Left hindlimb (tissue), 1 donor: ENCODE measurements at regions not wholly inside any gene's neighbourhood (a gene's known extent, or its start where the extent isn't known, plus 50 kb on each side); places are given as distances from the start of the nearest gene placed in this dataset.
"Not testable (repeated sequence)": the region's sequence is repeated elsewhere in the genome, so short reads cannot be mapped to it uniquely, and the experiment has no call there.

Source experiments
- DNase-seq: peaks from one replicate; pipeline ENCODE4 v3.0.0-alpha.2; 2018

DNA sequence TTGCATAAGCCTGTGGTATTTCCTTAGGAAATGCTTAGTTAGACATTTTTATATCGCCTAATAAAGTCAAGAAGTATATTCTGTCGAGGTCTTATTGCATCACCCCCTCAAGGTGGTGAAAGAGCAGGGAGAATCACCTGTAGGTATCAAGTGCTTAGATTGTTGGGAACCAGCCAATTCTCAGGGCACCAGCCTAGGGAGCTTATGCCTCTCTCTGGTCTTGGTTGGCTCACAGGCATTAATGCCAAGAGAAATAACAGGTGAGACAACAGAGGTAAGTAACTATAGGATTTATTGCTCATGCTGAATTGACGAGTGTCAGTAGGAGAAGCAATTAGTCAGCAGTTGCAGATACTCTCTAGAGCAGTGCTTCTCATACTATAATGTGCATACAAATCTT, 663.3 kb upstream of the ZNF804A start:
- no peak for DNase-seq

DNA sequence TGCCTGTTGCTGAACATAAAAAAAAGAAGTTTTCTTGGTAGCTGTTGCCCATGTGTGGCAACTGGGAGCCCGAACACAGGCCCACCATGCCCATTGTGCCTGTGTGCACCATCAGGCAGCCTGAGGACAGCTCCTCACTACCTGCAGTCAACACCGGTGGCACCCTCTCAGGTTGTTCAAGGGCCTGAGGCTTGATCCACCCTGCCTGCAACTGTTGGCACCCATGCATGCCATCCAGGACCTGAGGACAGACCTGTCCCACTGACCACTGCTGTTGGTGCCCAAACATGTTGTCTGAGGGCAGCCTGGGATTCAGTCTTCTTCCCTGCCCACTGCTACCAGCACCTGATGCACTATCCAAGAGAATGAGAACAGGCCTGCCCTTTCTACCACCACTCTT, 661.1 kb upstream of the ZNF804A start:
- no peak for DNase-seq

DNA sequence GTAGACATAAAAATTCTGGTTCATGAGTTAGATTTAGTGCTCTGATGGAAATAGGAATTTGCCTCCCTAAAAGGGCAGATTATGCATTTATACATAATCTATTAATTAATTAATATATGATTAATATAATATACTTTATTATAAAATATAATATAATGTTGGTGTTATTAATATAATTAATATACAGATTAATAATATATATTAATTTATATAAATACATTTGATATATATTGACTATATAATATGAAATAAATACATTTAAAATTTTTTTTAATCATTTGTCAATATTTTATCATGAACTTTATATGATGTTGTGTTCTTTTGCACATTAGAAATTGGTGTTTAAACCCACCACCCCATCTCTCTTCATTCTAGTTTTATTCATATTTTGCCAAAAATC, 652.1 kb upstream of the ZNF804A start:
- no peak for DNase-seq

DNA sequence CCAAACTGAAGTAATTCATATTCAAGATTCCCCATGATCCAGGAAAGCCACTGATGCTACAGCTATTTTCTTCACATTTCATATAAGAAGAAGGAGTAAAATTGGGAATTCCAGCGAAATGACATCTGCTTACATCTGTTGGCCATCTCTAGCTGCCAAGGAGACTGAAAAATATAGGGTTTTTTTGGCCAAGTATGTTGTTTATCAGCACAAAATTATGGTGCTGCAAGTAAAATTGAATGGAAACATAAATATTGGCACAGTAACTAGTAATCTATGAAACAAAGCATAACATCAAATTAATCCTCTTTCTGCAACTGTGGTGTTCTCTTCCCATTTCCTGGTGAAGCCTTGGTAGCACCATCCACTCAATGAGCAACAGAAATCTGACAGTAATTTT, 649.5 kb upstream of the ZNF804A start:
- no peak for DNase-seq

DNA sequence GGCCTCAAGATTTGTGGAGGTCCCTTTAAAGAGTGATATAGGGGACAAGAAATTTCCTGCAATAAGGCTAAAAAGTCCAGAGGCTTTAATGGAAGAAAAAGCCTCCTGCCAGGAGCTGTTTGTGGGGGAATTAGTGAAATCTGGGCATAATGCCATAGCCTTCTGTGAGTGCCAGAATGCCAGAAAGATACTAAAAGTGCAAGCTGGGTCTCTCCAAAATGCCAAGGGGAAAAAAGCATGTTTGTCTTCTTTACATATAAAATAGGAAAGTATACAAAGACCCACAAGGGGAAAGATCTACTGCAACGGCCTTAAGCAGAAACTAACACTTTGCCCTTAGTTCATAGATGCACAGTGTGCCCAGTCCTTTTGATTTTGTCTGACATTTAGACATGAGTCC, 647.7 kb upstream of the ZNF804A start:
- DNase-seq: no peak

DNA sequence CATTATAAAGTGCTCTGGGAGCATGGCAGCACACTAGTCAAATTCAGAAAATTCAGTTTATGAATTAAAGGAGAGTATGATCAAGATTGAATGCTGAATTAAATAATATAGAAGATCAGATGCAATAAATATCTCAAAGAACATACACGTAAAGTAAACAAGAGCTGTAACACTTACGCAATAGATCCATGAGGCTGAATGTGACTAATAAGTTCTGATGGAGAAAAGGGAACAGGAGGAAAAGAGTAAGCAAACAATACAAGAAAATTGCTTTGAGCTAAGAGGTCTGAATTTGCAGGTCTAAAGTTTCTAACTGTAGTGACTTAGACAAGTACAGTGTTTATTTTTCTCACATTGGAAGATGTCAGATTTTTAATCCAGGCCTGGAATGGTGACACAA, 646.7 kb upstream of the ZNF804A start:
- no peak for DNase-seq

DNA sequence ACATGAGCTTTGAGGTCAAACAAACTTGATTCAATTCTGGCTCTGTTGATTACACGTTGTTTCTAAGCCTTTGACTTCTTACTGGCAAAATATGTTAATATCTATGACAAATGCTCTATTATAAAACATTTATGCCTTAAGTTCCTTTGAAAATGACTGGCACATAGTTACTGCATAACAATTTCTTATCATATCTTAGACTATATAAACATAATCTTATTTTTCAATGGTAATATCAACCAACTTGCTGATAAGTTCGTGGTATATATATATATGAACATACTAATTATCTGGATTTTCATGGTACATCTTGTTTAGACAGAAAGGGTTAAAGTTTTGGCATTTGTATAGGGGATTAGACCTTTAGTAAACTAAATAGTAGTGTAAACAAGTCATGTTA, 645.6 kb upstream of the ZNF804A start:
- DNase-seq: no peak

DNA sequence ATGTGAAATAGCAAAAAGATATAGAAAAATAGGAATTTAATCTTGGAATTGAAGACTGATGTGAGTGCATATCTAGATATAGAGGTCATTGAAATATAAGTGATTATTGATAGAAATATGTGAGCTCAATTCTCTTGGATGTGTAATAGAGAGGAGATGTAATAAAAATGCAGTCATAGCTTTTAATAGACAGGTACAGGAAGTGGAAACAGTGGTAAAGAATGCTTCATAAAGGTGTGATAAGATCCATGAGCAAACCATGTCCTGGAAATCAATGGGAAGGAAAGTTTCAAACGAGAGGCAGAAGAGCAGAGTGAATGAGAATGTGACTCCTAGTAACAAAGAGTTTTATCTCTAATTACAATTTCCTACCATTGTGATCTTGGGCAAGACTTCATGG, 634.7 kb upstream of the ZNF804A start:
- DNase-seq: no peak

DNA sequence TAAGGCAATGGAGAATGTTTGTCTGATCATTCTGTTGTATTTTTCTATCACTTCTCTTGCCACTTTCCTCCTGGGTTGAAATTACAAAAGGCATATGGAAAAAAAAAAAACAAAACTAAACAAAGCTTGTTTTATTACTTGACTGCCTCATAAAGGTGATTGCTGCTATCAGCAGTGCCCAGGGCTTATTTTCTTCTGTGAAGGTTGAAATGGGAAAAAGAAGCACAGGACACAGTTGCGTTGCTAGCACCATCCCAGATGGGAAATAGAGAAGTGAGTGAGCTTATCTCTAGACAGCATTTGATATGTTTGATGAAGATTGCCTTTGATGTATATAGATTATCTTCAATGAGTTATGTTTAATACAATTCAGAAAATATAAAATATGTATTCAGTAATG, 633.8 kb upstream of the ZNF804A start:
- DNase-seq: no peak

DNA sequence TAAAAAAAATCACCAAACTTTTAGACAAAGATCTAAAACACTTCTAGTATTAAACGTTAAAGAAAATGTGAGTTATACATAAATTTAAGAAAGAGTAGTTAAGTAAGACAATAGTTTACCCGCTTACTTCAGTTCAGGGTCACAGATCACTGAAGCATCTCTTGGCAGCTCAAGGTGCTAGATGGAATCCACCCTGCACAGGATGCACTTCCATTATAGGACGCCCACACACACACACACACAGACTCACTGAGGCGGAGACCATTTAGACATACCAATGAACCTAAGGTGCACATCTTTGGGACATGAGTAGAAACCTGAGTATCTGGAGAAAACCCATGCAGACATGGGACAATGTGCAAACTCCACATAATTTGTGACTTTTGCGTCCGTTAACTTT, 630.6 kb upstream of the ZNF804A start:
- DNase-seq: no peak

DNA sequence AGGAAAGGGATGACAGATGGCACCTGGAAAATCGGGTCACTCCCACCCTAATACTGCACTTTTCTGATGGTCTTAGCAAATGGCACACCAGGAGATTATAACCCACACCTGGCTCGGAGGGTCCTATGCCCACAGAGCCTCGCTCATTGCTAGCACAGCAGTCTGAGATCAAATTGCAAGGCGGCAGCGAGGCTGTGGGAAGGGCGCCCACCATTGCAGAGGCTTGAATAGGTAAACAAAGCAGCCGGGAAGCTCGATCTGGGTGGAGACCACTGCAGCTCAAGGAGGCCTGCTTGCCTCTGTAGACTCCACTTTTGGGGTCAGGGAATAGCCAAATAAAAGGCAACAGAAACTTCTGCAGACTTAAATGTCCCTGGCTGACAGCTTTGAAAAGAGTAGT, 622.7 kb upstream of the ZNF804A start:
- DNase-seq: not testable (repeated sequence)

DNA sequence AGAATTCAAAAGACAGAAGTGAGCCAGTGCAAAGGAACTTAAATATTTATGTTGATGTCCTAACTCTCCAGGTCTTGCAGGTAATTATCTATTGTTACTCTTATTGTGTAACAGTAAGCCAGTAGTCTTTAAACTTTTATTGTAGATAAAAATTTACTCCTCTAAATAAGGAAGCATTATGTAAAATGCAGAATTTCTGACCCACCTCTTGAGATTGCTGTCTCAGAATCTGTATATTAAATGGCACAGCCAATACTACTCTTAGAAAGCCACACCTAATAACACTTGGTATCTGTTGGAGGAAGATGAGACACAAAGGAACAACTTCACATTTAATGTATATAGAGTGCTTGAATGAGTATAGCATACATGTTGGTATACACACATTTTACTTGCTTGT, 613.5 kb upstream of the ZNF804A start:
- no peak for DNase-seq

DNA sequence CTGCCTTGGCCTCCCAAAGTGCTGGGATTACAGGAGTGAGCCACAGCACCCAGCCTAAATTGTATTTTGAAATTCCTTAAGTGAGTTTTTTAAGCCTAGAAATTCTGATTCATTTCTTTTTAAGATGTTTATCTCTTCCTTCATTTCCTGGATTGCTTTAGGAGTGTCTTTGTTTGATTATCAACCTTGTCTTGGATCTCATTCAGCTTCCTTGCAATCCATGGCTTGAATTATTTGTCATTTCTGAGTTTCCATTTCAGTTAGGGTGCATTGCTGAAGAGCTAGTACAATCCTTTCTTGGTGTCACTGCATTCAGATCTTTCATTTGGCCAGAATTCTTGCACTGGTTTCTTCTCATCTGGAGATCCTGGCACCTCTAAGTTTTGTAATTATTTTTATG, 606.4 kb upstream of the ZNF804A start:
- no peak for DNase-seq

DNA sequence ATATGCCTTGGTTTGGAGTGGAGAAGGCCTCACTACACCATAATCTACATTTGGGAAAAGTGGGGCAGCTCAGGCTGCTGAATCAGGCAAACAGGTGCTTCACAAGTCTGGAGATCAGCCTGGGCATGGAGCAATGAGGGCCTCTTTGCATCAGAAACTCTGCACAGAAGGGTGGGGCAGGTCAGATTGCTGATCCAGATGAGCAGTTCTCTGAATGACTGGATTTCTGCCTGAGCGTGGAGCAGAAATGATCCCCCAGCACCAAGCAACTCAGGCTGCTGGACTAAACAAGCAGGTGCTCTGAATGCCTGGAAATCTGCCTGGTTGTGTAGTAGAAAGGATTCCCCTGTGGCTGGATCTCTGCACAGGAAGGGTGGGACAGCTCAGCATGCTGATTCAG, 605.3 kb upstream of the ZNF804A start:
- DNase-seq: no peak

DNA sequence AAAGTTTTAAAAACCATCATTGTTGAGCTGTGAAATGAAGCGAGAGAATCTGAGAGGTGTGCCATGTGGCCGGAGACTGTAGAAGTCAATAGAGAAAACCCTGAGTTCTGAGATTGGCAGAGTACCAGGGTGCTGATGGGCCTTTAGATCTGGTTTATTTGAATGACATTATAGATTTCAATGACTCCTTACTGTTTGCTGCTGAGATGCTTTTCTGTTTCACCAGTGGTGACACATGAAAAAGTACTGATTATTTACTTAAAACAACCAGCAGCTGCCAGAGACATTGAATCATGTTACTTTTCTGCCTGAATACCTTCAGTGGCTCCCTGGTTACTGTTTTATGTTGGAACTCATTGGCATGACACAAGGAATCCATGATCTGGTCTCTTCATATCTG, 602.7 kb upstream of the ZNF804A start:
- no peak for DNase-seq

DNA sequence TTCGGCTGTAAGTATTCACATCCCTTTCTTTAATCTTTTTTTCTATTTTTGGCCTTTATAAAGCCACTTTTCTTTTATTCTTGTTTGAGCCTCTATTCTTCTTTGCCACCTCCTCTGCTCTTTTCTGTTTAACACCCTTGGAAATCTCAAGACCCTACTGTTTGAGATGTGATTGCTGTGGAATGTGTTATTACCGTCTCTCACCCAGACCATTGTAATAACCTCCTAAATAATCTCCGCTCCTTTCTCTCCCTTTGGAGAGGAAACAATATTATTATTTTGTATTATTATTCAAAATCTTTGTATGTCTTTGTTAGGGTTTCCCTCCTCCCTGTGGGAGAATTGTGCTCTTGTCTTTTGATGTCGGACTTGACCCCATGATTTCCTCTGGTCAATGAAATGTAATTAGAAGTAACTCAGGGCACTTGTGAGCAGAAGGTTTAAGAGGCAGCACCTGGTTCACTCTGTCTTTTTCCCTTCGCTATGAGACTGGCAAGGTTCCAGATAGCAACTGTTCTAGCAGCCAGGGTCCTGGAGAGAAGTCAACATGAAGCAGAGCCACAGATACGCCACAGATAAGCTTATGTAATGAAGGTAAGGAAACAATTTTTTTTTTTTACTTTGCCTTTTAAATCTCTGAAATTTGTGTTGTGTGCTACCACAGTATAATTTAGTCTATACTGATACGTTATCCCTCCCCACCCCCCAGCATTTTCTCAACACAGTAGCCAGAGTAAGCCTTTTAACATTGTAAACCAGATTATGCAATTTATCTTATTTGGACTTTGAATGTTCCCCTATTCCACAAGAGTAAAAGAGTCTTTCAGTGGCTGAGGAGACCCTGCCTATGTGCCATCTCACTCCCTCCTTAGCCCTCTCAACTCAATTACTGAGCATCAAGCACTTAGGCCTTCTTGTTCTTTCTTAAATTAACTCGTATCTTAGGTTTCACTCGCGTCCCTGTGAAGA, 601.2 kb upstream of the ZNF804A start:
- no peak for DNase-seq

DNA sequence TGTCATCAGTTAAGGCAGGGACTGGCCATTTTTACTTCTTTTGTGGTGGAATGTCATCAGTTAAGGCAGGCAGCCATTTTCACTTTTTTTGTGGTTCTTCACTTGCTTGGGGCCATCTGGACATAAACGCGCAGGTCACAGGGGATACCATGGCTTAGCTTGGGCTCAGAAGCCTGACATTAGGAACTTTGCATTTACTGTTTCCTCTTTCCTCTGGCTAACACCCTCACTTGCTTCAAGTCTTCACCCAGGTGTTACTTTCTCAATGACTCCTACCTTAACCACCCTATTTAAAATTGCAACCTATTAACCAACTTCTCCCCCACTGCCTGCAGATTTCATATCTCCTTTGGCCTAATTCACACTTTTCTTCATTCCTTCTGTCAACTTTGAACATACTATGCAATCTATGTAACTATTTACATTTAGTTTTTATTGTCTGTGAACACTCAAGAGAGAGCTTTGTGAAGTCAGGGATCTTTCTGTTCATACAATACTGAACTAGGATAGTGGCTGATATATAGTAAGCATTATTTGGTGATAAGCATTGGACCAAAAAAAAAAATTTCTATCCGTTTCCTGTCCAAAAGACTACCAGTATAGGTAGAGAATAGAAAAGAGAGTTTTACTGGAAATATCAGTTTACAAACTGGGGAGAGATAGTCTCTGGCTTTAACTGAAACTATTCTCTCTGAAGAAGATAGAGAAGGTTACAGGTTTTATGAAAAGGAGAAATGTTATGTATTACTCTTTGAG, 600.1 kb upstream of the ZNF804A start:
- DNase-seq: no peak

DNA sequence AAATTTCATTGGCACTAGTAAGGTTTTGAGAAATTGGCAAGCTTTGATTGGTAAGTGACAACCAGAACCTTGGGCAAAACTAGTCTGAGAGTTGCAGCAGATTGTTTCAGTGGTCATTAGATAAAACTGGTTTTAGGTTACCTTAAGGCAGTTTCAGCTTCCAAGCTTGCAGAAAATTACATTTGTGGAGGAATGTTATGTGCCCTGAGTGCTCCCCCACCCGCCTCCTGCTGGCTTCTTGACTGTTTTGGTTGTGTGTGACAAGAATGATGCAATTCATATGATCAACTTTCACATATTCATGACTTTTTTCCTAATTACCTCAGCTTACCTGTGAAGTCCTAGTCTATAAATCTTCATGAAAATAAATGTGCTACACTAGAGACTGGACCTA, 599.5 kb upstream of the ZNF804A start:
- DNase-seq: no peak

DNA sequence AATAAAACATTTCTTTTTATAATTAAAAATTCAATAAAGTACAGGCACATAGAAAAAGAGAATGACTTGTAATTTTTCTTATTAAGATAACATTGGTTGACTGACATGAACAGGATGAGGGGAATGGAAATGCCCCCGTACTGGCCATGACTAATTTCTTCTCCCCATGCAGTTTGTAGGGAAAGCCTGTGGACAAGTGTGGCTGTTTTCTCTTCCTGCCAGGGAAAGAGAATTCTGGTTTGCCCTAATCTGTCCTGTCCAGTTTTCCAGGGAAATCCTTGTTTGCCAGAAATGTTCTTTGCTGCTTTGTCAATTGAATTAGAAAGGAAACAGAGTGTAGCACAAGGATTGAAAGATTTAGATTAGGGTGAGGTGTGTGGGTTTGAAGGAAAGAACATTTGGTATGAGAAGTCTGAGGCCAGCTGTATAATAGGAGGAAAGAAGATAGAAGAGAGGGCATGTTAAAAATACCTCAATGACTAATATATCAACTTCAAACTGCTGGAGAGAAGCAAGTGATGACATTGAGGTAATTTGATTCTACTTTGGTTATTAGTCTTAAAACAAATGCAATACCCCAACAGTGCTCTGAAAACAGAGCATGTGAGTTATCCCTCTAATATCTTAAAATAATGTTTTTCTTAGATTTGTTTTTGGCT, 593.9 kb upstream of the ZNF804A start:
- DNase-seq: no peak

DNA sequence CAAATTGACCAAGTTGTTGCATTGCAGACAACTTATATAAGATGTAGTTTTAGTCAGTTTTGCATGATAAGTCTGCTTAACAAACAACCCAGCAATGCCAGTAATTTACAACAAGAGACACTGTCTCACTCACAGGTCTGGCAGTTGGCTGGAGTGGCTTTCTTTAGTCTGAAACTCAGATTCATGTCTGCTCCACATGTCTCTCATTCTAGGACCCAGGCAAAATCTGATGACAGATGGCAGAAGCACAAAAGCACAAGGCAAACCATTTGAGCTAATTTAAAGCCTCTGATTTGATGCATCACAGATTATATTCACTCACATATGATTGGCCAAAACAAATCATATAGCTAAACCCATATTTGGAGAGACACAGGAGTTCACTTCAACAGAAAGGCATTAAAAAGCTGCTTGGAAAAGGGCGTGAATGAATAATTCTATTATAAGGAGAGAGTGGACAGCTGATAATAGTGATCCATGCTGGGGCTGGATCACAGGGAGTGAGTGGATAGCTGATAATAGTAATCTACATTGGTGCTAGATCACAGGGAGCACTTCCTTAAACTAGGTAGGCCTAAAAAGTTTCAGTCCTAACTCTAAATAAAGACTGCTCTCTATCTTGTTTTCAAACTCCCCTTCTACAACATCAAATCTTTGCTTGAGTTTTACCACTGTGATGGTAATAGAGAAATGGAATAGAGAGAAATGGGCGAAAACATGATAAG, 593.2 kb upstream of the ZNF804A start:
- DNase-seq: no peak

DNA sequence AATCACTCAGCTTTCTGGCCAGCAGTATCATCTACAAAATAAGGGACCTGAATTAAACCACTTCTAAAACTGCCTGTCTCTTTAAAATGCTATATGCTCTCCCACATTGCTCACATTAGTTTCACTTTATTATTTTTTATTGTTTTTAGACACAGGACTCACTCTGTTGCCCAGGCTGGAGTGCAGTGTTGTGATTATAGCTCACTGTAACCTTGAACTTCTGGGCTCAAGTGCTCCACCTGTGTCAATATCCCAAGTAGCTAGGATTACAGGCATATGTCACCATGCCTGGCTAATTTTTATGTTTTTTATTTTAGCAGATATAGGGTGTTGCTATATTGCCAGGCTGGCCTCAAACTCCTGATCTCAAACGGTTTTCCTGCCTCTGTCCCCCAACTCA, 591.3 kb upstream of the ZNF804A start:
- DNase-seq: no peak

DNA sequence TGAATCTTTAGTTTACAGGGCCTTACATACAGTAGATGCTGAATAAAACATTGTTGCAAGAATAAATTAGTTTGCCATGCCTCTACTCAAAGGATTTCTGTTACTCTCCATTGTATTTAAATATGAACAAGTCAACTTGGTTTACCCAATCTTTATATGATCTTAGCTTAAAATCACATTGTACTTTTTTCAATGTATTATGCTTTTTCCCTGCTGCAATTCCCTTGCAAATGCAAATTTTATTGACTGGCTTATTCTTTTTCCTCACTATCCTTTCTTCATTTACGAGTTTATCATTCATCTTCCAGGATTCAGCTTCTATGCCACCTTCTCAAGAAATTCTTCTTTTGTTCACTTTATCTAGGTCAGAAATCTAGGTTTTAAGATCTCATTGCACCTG, 571.4 kb upstream of the ZNF804A start:
- DNase-seq: no peak

DNA sequence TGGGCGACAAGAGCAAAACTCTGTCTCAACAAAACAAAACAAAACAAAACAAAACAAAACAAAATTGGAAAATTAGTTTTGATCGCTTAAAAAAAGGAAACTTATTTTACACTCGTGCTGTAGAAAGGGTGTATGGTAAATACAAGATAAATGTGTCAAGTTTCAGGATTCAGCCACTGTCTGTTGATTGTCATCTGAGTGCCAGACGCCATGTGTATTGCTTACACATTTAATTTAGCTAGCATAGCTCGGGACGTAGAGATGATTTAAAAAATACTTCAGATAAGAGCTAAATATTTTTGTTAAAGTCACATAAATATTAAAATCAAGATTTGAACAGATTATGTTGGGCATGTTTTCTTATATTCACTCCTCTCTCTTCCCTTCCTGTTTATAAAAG, 568.1 kb upstream of the ZNF804A start:
- DNase-seq: no peak
